ENCODE measurements at regions not wholly inside any gene's neighbourhood (a gene's known extent, or its start where the extent isn't known, plus 50 kb on each side); places are given as distances from the start of the nearest gene placed in this dataset.
"Not testable (repeated sequence)": the region's sequence is repeated elsewhere in the genome, so short reads cannot be mapped to it uniquely, and the experiment has no call there.

DNA sequence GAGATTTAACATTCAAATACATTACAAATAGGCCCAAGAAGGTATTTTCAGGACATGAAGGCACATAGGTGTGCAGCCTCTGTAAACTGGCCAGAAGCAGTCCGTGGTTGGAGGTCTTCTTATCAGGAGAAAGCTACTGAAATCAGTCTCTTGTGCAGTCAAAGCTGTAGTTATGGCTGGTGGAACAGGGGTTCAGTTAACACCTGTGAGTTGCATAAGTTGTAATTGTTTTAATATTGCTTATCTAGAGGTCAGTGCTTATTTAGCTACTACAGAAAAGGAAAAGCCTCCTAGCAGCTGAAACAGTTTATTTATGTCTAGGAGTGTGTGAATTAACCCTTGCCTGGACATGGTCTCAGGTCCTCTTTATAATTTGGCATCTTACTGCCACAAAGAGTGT is 377.6 kb upstream of the MDGA2 start:
- Mint-ChIP-seq H3K4me1 (no peaks in the 10 kb centered on the region), H3K4me3 (no peak overlapping the region), H3K27ac (no peak overlapping the region), H3K9me3 (peaks cover 2% of the 10 kb centered on the region), H3K27me3 (no peaks in the 10 kb centered on the region), H3K36me3 (ENCODE audit: low read depth) (no peaks in the 10 kb centered on the region)
- DNase-seq (no peak), ATAC-seq (ENCODE audit: low read depth) (no peak)
- intact Hi-C loops (cut with micrococcal nuclease): no loop called here
- CTCF ChIA-PET: no interaction called here
- POLR2A ChIA-PET: no interaction called here
- TF ChIP-seq, protein P1, sequence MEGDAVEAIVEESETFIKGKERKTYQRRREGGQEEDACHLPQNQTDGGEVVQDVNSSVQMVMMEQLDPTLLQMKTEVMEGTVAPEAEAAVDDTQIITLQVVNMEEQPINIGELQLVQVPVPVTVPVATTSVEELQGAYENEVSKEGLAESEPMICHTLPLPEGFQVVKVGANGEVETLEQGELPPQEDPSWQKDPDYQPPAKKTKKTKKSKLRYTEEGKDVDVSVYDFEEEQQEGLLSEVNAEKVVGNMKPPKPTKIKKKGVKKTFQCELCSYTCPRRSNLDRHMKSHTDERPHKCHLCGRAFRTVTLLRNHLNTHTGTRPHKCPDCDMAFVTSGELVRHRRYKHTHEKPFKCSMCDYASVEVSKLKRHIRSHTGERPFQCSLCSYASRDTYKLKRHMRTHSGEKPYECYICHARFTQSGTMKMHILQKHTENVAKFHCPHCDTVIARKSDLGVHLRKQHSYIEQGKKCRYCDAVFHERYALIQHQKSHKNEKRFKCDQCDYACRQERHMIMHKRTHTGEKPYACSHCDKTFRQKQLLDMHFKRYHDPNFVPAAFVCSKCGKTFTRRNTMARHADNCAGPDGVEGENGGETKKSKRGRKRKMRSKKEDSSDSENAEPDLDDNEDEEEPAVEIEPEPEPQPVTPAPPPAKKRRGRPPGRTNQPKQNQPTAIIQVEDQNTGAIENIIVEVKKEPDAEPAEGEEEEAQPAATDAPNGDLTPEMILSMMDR (IDR thresholded peaks at IDR 0.05): no peak

DNA sequence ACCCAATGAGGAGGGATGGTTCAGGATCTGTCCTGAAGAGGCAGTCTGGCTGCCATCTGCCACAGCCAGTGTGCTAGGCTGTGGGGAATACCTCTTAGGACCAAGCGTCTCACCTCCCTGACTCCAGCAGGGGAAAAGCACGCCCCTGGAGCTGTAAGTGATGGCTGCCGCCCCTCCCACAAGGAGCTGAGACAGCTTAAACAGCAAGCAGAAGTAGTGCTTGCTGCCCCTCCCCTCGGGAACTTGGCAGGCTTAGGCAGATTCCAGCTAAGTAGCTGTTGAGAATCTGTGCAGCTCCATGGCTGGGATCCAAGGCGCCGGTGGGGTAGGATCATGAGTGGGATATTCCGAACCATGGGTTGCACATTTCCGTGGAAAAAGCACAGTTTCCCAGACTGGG is 360.4 kb upstream of the MDGA2 start:
- ChIA-PET CTCF (no interaction called here), POLR2A (no interaction called here)
- H3K4me3 Mint-ChIP-seq: no peak overlapping the region
- no peak overlapping the region for H3K27ac Mint-ChIP-seq
- DNase-seq (no peak), ATAC-seq (ENCODE audit: low read depth) (no peak)
- intact Hi-C loops (cut with micrococcal nuclease): no loop called here
- TF ChIP-seq, protein P1 (IDR thresholded peaks at IDR 0.05): no peak
- peaks cover 9% of the 10 kb centered on the region for H3K9me3 Mint-ChIP-seq
- no peaks in the 10 kb centered on the region for H3K27me3 Mint-ChIP-seq
- no peaks in the 10 kb centered on the region for H3K36me3 Mint-ChIP-seq (ENCODE audit: low read depth)
- H3K4me1 Mint-ChIP-seq: no peaks in the 10 kb centered on the region

GRCh38 chr14:48027115-48027514 is 351.7 kb upstream of the MDGA2 start:
- no peaks in the 10 kb centered on the region for H3K27me3 Mint-ChIP-seq
- CTCF ChIA-PET: no interaction called here
- TF ChIP-seq, protein P1 (IDR thresholded peaks at IDR 0.05): no peak
- intact Hi-C loops (cut with micrococcal nuclease): no loop called here
- POLR2A ChIA-PET: no interaction called here
- H3K4me1 Mint-ChIP-seq: no peaks in the 10 kb centered on the region
- DNase-seq: no peak
- no peaks in the 10 kb centered on the region for H3K9me3 Mint-ChIP-seq
- no peak overlapping the region for H3K27ac Mint-ChIP-seq
- no peaks in the 10 kb centered on the region for H3K36me3 Mint-ChIP-seq (ENCODE audit: low read depth)
- ATAC-seq (ENCODE audit: low read depth): no peak
- H3K4me3 Mint-ChIP-seq: no peak overlapping the region

DNA sequence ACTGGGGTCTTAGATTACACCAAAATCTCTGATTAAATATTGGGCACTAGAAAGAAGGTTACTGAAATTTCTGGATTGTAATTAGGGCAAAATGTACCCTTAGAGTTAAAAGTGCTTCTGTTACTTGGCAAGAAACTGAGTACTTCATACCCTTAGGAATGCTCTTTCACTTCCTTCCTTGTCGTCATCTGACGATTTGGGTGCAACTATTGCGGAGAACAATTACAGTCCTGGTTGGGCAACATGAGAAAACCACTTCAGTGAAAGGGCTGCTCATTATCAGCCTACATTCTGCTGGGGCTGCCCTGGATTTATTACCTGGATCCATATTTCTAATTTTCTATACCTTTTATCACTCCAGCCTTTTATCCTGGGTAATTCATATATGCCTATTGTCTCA is 348.5 kb upstream of the MDGA2 start:
- Mint-ChIP-seq H3K4me1 (no peaks in the 10 kb centered on the region), H3K9me3 (no peaks in the 10 kb centered on the region), H3K27ac (no peak overlapping the region), H3K36me3 (ENCODE audit: low read depth) (no peaks in the 10 kb centered on the region), H3K27me3 (no peaks in the 10 kb centered on the region), H3K4me3 (no peak overlapping the region)
- ChIA-PET CTCF (no interaction called here), POLR2A (no interaction called here)
- no peak for ATAC-seq (ENCODE audit: low read depth)
- TF ChIP-seq, protein P1 (IDR thresholded peaks at IDR 0.05): no peak
- DNase-seq: no peak
- intact Hi-C loops (cut with micrococcal nuclease): no loop called here

DNA sequence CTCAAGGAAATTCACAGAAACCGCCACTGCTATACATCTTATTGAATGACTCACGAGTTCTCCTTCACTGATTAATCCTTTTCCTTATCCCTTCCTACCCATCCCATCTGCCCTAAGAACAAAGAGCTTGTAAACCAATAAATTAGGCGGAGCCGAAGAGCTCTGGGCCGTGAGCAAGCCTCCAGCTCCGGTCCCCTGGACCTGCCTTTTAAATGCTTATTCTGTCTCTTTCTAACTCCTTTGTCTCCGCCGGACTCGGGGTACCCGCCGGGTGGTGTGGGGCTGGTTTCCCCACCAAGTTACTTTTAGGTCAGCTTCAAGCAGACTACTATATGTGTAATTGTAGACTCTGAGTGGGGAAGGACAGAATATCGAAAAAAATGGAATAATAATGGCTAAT is 336.1 kb upstream of the MDGA2 start:
- H3K36me3 Mint-ChIP-seq (ENCODE audit: low read depth); ATAC-seq (ENCODE audit: low read depth); H3K4me1 Mint-ChIP-seq; H3K9me3 Mint-ChIP-seq; DNase-seq; H3K4me3 Mint-ChIP-seq; H3K27ac Mint-ChIP-seq; POLR2A ChIA-PET; H3K27me3 Mint-ChIP-seq; CTCF ChIA-PET; intact Hi-C loops (cut with micrococcal nuclease): not testable (repeated sequence)

- peaks cover 2% of the 10 kb centered on the region for H3K9me3 Mint-ChIP-seq
Measured at GRCh38 chr14:48008646-48009045, 333.2 kb upstream of the MDGA2 start.

More at GRCh38 chr14:48008646-48009045, 333.2 kb upstream of the MDGA2 start:
- no peaks in the 10 kb centered on the region for H3K36me3 Mint-ChIP-seq (ENCODE audit: low read depth)
- POLR2A ChIA-PET: no interaction called here
- CTCF ChIA-PET: no interaction called here
- no peaks in the 10 kb centered on the region for H3K27me3 Mint-ChIP-seq
- H3K27ac Mint-ChIP-seq: no peak overlapping the region
- TF ChIP-seq, protein P1 (IDR thresholded peaks at IDR 0.05): no peak
- DNase-seq (no peak), ATAC-seq (ENCODE audit: low read depth) (no peak)
- intact Hi-C loops (cut with micrococcal nuclease): no loop called here
- H3K4me1 Mint-ChIP-seq: no peaks in the 10 kb centered on the region
- no peak overlapping the region for H3K4me3 Mint-ChIP-seq
